Dedifferentiated amniotic fluid mesenchymal stem cell (primary cell): ENCODE measurements at regions not wholly inside any gene's neighbourhood (a gene's known extent, or its start where the extent isn't known, plus 50 kb on each side); places are given as distances from the start of the nearest gene placed in this dataset.
"Not testable (repeated sequence)": the region's sequence is repeated elsewhere in the genome, so short reads cannot be mapped to it uniquely, and the experiment has no call there.

Experiments
- DNase-seq: peaks from one replicate; pipeline ENCODE4 v3.0.0-alpha.2; 2016; ENCODE audit errors: extremely low spot score

- not testable (repeated sequence) for DNase-seq
These were observed 1322.9 kb upstream of the ACO1 start for GRCh38 chr9:31061592-31061991.

- no peak for DNase-seq
These were observed 1318.8 kb upstream of the ACO1 start for GRCh38 chr9:31065691-31066090.

GRCh38 chr9:31067418-31067817 is 1317.0 kb upstream of the ACO1 start:
- DNase-seq: no peak

- no peak for DNase-seq
These were observed 1312.7 kb upstream of the ACO1 start for GRCh38 chr9:31071606-31072286.

GRCh38 chr9:31078175-31078574 is 1306.3 kb upstream of the ACO1 start:
- DNase-seq: no peak

GRCh38 chr9:31084350-31084749 is 1300.1 kb upstream of the ACO1 start:
- no peak for DNase-seq

GRCh38 chr9:31089549-31090221 is 1294.8 kb upstream of the ACO1 start:
- DNase-seq: no peak

GRCh38 chr9:31100311-31100710 is 1284.1 kb upstream of the ACO1 start:
- DNase-seq: no peak

GRCh38 chr9:31103836-31104235 is 1280.6 kb upstream of the ACO1 start:
- DNase-seq: no peak

GRCh38 chr9:31104249-31104648 is 1280.2 kb upstream of the ACO1 start:
- no peak for DNase-seq

GRCh38 chr9:31112491-31112890 is 1272.0 kb upstream of the ACO1 start:
- DNase-seq: no peak

- no peak for DNase-seq
These were observed 1270.1 kb upstream of the ACO1 start for GRCh38 chr9:31114346-31114745.

- peak; percentile 58 for DNase-seq
These were observed 1264.5 kb upstream of the ACO1 start for GRCh38 chr9:31119890-31120454.

- no peak for DNase-seq
These were observed 1260.1 kb upstream of the ACO1 start for GRCh38 chr9:31124389-31124788.

- no peak for DNase-seq
These were observed 1248.9 kb upstream of the ACO1 start for GRCh38 chr9:31135567-31135966.

- DNase-seq: no peak
These were observed 1247.9 kb upstream of the ACO1 start for GRCh38 chr9:31136524-31136923.

GRCh38 chr9:31137176-31138160 is 1247.0 kb upstream of the ACO1 start:
- DNase-seq: peak; percentile 70

- no peak for DNase-seq
These were observed 1244.1 kb upstream of the ACO1 start for GRCh38 chr9:31140316-31140715.

- DNase-seq: no peak
These were observed 1242.0 kb upstream of the ACO1 start for GRCh38 chr9:31142456-31142855.

- DNase-seq: no peak
These were observed 1239.8 kb upstream of the ACO1 start for GRCh38 chr9:31144614-31145013.

GRCh38 chr9:31146485-31147166 is 1237.8 kb upstream of the ACO1 start:
- DNase-seq: no peak
